ENCODE measurements at regions not wholly inside any gene's neighbourhood (a gene's known extent, or its start where the extent isn't known, plus 50 kb on each side); places are given as distances from the start of the nearest gene placed in this dataset.
A peak's percentile ranks its signal among the peaks of the same experiment; 100 is the strongest.
"Not testable (repeated sequence)": the region's sequence is repeated elsewhere in the genome, so short reads cannot be mapped to it uniquely, and the experiment has no call there.

DNA sequence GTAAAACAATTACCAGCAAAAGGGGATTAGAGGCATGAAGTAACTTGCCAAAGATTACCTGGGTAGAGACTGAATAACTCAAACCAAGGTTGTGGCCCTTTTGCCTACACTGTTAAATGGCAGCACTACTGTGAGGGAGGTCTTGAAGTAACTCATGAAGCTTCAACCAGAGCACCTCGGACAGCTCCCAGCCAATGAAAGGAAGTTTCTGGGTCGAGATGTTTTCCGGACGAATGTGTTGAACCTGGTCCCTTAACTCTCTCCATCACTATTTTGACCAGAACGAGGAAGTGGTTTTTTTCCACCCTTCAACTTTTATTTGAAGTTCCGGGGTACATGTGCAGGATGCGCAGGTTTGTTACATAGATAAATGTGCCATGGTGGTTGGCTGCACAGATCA is 133.6 kb upstream of the PRKCQ start:
- no peak for DNase-seq

DNA sequence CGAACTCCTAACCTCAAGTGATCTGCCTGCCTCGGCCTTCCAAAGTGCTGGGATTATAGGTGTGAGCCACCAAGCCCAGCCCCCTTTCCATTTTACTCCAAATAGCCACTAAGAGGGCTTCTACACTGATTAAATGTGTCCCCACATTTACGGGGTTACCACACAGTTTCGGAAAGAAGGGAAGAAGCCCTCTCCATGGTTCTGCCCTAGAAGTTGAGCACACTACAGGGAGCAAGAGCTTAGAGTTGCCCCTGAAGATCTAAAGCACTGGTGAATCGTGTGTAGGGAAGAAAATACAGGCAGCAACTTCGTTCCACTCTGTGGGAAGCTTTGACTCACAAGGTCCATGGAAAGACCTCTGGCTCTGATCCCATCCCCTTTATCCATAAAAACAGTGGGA is 133.0 kb upstream of the PRKCQ start:
- no peak for DNase-seq

- no peak for DNase-seq
These were observed 131.8 kb upstream of the PRKCQ start for GRCh38 chr10:6711881-6712280.

DNA sequence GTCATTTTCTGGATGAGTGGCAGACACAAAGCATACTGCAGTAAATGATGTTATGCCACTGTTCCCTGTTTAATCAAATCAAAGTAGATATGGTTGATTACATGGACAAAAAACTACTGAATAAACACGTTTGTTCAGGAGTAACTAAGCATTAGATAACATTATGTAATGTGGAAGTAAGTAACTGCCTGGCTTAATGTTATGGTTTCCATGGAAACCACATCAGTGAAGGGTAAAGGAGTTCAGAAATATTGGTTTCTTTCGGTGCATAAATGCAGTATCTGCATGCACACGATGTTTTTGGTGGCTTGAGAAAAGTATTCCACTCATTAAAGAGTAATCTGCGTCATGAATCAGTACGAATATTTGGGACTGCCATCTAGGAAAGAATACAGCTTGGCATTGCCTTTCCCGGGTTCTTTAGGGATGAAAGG is 131.3 kb upstream of the PRKCQ start:
- DNase-seq, result no peak

DNA sequence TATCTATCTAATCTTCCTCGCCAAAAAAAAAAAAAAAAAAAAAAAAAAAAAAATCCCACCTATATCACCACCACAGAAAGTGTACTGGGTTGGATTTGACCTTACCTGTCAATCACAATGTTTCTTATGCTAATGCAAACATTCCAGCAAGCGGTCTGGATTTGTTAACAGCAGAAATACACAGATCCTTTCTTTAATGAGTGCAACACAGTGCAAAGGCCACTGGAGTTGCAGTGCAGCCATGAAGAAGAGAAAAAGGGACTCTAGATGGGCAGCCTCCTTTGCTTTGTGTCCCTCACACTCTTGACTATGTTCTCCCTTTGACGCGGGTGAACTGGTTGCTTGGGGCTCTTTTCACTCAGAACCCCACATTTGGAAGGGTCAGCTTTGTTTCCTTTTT is 127.3 kb upstream of the PRKCQ start:
- DNase-seq, result no peak

- DNase-seq, result no peak
These were observed 126.6 kb upstream of the PRKCQ start for GRCh38 chr10:6706725-6707124.

- DNase-seq, result no peak
These were observed 124.8 kb upstream of the PRKCQ start for GRCh38 chr10:6704896-6705295.

GRCh38 chr10:6702833-6703232 is 122.8 kb upstream of the PRKCQ start:
- not testable (repeated sequence) for DNase-seq

DNA sequence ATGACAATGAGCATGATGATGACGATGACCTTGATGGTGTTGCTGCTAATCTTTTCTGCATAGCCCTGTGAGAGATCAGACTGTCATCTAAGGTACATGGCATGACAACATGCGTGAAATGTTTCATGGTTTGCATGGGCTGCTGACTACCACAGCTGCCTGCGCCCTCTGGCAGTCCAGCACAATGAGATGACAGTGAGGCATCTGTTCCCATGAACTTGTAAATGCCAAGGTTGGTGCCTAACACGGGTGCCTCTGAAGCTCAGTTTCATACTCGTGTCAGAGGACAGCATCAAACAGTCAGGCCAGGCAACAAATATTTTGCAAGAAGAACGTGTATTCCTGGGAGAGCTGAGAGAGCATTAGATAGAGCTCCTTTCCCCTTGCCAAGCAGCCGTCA is 122.0 kb upstream of the PRKCQ start:
- no peak for DNase-seq

DNA sequence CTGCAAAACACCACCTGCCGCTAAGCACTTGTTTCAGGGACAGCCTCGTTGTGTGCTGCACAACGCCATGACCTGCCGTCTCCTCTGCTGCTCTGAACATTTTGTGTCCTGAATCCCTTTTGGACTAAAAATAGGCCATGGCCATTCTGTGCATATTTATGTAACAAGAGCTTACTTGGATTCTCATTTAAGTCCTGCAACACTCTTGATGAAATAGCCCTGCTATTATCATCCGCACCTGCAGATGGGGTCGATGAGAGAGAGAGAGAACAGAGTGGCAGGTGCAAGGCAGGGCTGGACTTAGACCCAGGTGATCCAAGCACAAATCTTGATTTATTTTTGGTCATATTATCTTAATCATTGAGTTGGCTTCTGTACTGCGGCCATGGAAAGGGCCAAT is 121.2 kb upstream of the PRKCQ start:
- DNase-seq, result no peak

DNA sequence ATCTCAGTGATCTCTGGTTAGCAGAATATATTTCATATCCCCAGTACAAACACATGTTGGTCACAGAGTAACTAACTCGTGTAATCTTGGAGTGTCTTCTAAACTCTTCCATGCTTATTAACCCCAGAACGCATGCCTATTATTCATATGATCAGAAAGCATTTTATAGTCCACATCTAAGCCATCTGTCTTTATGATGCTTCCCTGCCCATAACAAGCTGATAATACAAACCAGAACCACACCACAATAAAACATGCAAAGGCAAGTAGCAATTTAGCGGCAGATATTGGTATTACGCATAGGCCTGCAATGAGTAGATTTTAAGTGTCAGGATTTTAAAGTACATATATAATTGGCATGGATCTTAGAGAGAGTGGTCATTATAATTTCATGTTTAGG is 120.0 kb upstream of the PRKCQ start:
- DNase-seq, result no peak

GRCh38 chr10:6699336-6699735 is 119.3 kb upstream of the PRKCQ start:
- no peak for DNase-seq

DNA sequence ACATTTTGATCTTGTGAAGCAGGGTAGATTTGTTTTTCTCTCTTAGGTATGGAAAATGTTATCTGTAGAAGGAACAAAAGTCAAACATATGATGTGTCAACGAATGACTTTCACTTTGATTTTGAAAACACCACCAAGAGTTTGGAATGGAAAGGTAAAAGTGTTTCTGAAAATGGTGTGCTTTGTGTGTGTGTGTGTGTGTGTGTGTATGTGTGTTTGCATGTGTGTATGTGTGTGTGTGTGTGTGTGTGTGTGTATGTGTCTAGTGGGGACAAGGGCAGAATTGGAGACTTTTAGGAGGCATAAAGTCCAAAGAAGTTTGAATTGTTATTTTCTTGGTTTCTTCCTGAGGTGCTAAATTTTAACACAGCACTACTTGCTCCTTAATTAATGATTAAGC is 115.4 kb upstream of the PRKCQ start:
- no peak for DNase-seq

DNA sequence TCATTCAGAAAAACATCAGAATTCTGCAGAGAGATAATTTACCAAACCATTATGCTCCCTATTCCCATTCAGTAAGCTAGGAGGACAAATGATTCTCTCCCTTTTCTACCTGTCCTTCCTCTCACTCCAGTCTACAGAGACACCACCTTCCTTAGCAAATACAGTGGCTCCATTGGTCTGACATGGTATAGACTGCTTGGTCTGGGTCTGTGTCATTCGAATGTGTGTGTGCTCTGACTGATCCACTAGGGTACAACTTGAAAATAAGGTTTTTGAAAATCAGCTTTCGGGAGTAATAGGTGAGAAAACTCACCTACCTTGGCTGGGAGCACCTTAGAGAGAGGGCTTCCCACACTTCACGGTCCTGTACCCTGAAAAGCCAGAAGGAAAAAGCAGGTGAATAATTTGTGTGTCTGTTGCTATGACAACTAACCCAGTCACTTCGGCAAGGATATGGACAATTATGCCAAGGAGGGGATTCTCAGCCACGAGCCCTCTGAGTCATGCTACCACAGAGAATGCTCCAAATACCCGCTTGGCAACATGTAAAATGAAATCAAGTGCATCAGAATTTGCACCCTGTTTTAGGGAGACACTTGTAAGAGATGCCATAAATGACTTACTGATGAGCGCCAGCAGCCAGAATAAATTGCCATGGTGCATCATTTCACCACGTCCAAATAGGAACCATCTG is 114.5 kb upstream of the PRKCQ start:
- no peak for DNase-seq

DNA sequence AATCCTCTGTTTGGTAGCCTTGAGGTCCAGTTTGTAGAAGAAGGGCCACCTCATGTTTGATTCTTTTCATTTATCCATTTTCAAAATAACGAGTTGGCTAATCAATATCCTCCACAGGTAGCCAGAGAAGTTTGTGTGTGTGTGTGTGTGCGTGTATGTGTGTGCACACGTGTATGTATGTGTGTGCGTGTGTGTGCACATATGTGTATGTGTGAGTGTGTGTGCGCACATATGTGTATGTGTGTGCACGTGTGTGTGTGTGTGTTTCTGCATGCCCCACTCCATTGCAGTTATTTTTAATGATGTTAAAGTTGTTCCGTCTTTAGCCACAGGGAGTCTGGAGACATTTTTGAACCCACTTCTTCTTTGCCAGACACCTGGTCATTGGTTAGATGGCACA is 112.8 kb upstream of the PRKCQ start:
- no peak for DNase-seq

DNA sequence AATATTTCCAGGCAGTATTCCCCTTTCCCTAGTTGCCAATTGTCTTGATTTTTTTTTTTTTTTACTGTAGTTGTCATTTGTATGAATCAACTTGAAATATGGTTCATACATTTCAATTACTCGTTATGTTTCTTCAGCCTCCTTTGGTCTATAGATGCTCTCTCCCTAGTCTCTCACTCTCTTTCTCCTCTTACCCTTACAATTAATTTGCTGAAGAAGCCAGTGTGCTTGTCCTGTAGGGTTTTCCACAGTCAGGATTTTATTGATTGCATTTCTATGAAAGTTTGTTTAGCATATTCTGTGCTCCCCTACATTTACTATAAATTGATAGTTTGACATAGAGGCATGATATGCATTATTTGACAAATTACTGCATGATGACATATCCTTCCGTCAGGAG is 112.0 kb upstream of the PRKCQ start:
- DNase-seq, result no peak

GRCh38 chr10:6689036-6689435 is 109.0 kb upstream of the PRKCQ start:
- no peak for DNase-seq

DNA sequence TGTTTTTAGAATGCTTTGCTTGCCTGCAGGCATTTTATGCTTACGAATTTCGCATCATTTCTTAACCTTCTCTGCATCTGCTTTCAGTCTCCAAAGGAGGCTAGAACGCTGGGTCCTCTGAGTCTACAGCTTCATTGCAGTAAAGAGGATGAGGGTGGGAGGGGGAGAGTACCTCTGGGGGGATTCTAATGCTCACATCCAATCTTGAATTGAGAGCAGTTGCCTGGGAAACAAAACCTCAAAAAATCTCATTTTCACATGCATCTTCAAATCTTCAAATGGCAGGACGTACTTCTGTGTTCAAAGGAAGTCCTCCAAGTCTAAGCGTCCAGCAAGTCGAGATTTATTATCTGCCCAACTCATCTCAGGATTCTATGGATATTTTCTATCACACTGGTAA is 100.7 kb upstream of the PRKCQ start:
- DNase-seq, result no peak

DNA sequence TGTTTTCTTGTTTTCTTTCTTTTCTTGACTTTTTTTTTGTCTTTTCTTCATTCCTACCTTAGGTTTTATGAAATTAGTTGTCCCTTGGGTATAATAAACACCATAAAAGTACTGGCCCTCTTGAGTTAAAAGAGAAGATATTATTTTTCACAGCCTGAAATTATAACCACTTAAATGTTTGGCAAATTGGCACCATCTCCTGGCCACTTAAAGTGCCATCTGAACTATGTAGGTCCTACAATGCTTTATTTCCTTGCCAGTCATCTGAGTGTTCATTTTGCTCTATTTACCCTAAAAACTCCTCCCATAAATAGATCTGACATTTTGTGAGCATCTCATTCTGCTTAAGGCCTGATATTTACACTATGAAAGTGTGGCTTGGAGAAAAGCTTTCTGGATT is 98.9 kb upstream of the PRKCQ start:
- no peak for DNase-seq

- no peak for DNase-seq
These were observed 98.2 kb upstream of the PRKCQ start for GRCh38 chr10:6678211-6678803.

GRCh38 chr10:6677129-6677528 is 97.1 kb upstream of the PRKCQ start:
- DNase-seq, result not testable (repeated sequence)

GRCh38 chr10:6674291-6674690 is 94.2 kb upstream of the PRKCQ start:
- no peak for DNase-seq

GRCh38 chr10:6671976-6672375 is 91.9 kb upstream of the PRKCQ start:
- no peak for DNase-seq

DNA sequence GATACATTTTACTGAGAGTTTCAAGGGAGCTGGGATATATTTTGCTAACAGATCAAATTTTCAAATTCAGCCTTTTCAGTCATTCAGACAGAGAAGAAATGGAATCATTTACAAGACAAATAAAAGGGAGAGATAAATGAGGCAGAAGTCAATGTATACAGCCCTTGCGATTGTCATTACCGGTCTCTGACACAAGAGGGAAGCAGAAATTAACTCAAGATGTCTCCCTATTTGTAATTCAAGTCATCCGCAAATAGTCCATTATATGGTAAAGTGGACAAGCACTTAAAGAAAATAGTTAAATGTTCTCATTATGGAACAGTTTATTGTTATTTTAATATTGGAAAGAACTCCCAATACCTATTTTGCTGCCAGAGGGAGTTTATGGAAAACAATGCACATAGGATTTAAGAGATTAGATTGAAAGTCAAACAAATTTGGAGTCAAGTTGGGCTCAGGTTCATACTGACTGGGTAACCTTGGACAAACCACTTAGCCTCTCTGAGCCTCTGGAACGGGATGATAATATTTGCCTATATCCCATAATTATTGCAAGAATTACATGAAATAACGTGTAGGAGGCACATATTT is 89.3 kb upstream of the PRKCQ start:
- DNase-seq, result peak; percentile 7

All from NCI-H187 treated with DMSO at 0.1 percent for 48 hours (cell line).